Immature natural killer cell (primary cell): ENCODE measurements at regions not wholly inside any gene's neighbourhood (a gene's known extent, or its start where the extent isn't known, plus 50 kb on each side); places are given as distances from the start of the nearest gene placed in this dataset.

Experiments used
- DNase-seq, 3 donors: peaks; one replicate each; pipeline ENCODE4 v3.0.0; 2022; ENCODE audit warnings: mixed read lengths in 1 of 3
- H3K27ac Mint-ChIP-seq, 6 donors: one replicate each; pipeline ENCODE4 v1.8.0; 2020; ENCODE audit warnings: mixed read lengths in 6 of 6, mild to moderate bottlenecking in 5 of 6, inconsistent platforms in 4 of 6, moderate library complexity in 3 of 6
- H3K27me3 Mint-ChIP-seq, 3 donors: one replicate each; pipeline ENCODE4 v1.8.0; 2020 to 2021; ENCODE audit warnings: low read depth in 3 of 3, mild to moderate bottlenecking in 3 of 3, mixed read lengths in 3 of 3, moderate library complexity in 3 of 3, inconsistent platforms in 1 of 3
- H3K36me3 Mint-ChIP-seq, 3 donors: one replicate each; pipeline ENCODE4 v1.8.0; 2020; ENCODE audit warnings: mixed read lengths in 3 of 3, inconsistent platforms in 2 of 3, mild to moderate bottlenecking in 2 of 3
- H3K4me1 Mint-ChIP-seq, 2 donors: one replicate each; pipeline ENCODE4 v1.8.0; 2020; ENCODE audit warnings: inconsistent platforms in 2 of 2, mild to moderate bottlenecking in 2 of 2, mixed read lengths in 2 of 2, moderate library complexity in 1 of 2
- H3K4me3 Mint-ChIP-seq, 5 donors: one replicate each; pipeline ENCODE4 v1.8.0; 2020; ENCODE audit warnings: mild to moderate bottlenecking in 5 of 5, mixed read lengths in 5 of 5, inconsistent platforms in 3 of 5, moderate library complexity in 3 of 5
- H3K9me3 Mint-ChIP-seq, 6 donors: one replicate each; pipeline ENCODE4 v1.8.0; 2020; ENCODE audit warnings: mild to moderate bottlenecking in 6 of 6, mixed read lengths in 6 of 6, inconsistent platforms in 4 of 6, moderate library complexity in 3 of 6

DNA sequence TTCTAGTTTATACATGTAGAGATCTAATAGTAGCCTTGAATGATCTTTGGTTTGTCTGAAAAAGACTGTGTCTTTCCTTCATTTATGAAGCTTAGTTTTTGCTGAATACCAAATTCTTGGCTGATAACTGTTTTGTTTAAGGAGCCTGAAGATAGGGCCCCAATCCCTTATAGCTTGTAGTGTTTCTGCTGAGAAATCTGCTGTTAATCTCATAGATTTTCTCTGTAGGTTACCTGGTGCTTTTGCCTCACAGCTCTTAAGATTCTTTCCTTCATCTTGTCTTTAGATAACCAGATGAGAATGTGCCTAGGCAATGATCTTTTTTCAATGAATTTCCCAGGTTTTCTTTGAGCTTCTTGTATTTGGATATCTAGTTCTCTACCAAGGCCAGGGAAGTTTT lies 562.1 kb downstream of the XIRP2 start:
- no peak for DNase-seq

GRCh38 chr2:167440382-167440781 lies 552.1 kb downstream of the XIRP2 start:
- no peaks in the 10 kb centered on the region for H3K27me3 Mint-ChIP-seq
- peaks cover 2 to 18% (median 10%) of the 10 kb centered on the region in 6 donors for H3K9me3 Mint-ChIP-seq
- no peak overlapping the region for H3K27ac Mint-ChIP-seq
- no peaks in the 10 kb centered on the region for H3K36me3 Mint-ChIP-seq
- no peaks in the 10 kb centered on the region for H3K4me1 Mint-ChIP-seq
- no peak overlapping the region for H3K4me3 Mint-ChIP-seq
- DNase-seq = no peak

More for the DNA sequence above, 562.1 kb downstream of the XIRP2 start:
- Mint-ChIP-seq H3K4me1 (no peaks in the 10 kb centered on the region), H3K27ac (no peak overlapping the region), H3K9me3 (peaks cover 18 to 61% (median 32%) of the 10 kb centered on the region in 6 donors), H3K4me3 (no peak overlapping the region), H3K36me3 (peaks cover 5 to 7% (median 5%) of the 10 kb centered on the region in 3 donors), H3K27me3 (peaks cover 0 to 1% (median 0%) of the 10 kb centered on the region in 3 donors)

DNA sequence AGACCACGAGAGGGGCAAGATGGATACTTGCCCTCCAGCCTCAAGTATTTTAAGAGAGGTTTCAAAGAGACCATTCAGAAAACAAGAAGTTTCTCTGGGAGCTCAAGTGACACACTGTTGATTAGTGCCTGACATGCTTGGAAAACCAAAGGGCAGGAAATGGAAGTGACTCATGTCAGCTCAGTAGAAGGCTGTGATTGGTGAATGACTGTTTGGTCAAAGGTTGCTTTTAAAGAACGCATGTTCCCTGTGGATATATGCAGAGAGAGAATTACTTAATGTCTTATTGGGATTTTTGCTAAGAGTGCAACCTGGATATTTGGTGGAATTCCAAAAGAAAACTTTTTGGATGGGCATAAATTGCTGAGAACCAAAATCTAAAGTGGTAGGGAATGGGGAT lies 549.9 kb downstream of the XIRP2 start:
- H3K9me3 Mint-ChIP-seq = peaks cover 0 to 25% (median 4%) of the 10 kb centered on the region in 6 donors
- H3K4me1 Mint-ChIP-seq = no peaks in the 10 kb centered on the region
- no peak for DNase-seq
- H3K36me3 Mint-ChIP-seq = no peaks in the 10 kb centered on the region
- no peaks in the 10 kb centered on the region for H3K27me3 Mint-ChIP-seq
- H3K4me3 Mint-ChIP-seq = no peak overlapping the region
- no peak overlapping the region for H3K27ac Mint-ChIP-seq

DNA sequence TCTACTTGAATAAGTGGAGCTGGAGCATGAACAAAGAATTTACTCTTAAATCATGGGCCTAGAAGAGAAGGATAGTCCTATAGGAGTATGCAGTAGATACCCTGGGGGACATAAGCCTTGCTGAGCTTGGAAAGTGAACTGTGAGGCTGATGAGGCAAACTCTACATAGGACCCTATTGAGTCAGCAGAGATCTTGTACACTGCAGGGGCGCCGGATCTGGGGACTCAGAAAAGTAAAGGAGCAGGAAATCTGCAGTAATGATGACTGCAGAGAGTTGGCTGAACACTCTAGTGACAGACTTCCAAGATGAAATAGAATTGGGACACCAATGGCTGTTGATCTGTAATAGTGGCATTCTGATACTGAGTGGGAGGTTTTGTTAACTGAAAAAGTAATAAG lies 543.7 kb downstream of the XIRP2 start:
- Mint-ChIP-seq H3K9me3 (peaks cover 0 to 20% (median 1%) of the 10 kb centered on the region in 6 donors), H3K36me3 (no peaks in the 10 kb centered on the region), H3K27ac (no peak overlapping the region), H3K4me1 (no peaks in the 10 kb centered on the region), H3K27me3 (no peaks in the 10 kb centered on the region), H3K4me3 (no peak overlapping the region)
- no peak for DNase-seq

DNA sequence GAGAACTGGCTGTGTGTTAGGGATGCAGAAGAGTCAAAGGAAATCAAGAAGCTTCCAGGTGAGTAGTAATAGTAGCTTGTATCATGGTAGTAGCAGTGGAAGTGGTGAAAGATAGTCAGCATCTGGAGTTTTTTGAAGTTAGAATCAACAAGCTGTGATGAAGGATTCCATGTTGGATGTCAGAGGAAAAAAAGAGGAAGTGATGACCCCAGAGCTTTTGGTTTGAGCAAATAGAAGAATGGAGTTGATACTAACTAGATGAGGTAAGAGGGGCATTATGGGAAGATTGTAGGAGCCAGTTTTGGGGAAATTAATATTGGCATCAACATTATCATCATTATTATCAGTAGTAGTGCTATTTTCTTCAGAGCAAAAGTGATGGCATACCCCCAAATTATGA lies 542.2 kb downstream of the XIRP2 start:
- no peak for DNase-seq
- no peaks in the 10 kb centered on the region for H3K4me1 Mint-ChIP-seq
- H3K36me3 Mint-ChIP-seq = no peaks in the 10 kb centered on the region
- no peak overlapping the region for H3K4me3 Mint-ChIP-seq
- peaks cover 0 to 12% (median 0%) of the 10 kb centered on the region in 6 donors for H3K9me3 Mint-ChIP-seq
- H3K27ac Mint-ChIP-seq = no peak overlapping the region
- no peaks in the 10 kb centered on the region for H3K27me3 Mint-ChIP-seq

DNA sequence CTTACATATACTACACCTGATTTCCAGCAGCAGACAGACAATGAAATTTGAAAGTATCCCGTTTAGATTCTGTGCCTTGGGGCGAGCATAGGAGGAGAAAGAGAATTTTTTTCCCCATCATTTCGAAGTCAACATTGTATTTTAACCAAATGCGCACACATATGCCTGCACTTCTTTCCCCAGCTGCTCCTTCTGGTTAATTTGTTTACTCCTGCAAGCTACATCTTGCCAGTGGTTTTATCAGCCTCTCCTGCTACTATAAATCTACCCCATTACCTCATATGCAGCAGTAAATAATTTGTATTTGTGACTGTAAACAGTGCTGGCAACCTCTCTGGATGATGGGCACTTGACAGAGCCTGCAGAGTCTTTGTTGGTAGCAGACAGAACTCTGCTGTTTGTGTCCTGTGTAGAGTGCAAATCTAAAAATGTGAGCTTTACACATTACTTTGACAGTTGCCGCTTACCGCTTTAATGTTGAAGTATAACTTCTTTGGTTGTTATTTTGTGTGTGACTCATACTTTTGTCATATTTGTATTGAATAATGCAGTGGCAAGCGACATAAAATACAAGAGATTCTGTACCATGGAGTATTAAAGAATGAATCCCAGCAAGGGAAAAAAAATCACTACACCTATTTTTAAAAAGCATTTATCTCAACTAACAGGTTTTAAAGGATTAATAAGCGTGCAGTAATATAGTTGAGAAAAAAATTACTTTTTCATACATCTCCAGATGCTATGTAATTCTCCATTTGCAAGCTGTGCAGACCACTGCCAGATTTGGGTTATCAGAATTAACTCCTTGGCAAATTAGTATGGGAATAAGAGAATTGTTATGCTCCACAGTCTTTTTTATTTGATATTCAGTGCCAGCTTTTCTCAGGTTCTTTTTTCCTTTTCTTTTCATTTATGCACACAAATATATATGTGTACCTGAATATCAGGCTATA lies 536.8 kb downstream of the XIRP2 start:
- Mint-ChIP-seq H3K36me3 (no peaks in the 10 kb centered on the region), H3K27me3 (peaks cover 0 to 2% (median 0%) of the 10 kb centered on the region in 3 donors), H3K27ac (no peak overlapping the region)

DNA sequence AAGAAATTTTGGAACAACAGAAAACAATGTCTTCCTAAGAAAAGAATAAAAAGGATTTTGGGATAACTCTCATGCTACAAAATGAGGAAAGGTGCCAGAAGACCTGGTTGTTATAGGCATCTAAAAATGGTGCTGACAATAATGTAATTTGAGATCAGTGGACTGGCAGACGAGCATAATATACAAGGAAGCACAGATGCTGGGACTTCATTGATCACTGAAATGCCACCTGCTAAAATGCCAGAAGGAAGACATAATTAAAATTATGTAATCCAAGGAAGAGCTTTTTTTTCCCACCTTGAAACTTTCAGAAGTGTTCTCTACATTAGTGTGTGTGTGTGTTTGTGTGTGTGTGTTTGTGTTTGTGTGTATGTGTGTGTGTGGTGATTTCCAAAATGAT lies 535.9 kb downstream of the XIRP2 start:
- no peak for DNase-seq
- Mint-ChIP-seq H3K4me1 (no peaks in the 10 kb centered on the region), H3K9me3 (peaks cover 0 to 6% (median 0%) of the 10 kb centered on the region in 6 donors), H3K27me3 (peaks cover 0 to 2% (median 0%) of the 10 kb centered on the region in 3 donors), H3K4me3 (no peak overlapping the region), H3K27ac (no peak overlapping the region), H3K36me3 (no peaks in the 10 kb centered on the region)

More for the DNA sequence above, 536.8 kb downstream of the XIRP2 start:
- H3K4me1 Mint-ChIP-seq = no peaks in the 10 kb centered on the region
- H3K4me3 Mint-ChIP-seq = no peak overlapping the region
- no peak for DNase-seq
- H3K9me3 Mint-ChIP-seq = peaks cover 0 to 6% (median 0%) of the 10 kb centered on the region in 6 donors

GRCh38 chr2:167423731-167424130 lies 535.5 kb downstream of the XIRP2 start:
- no peak overlapping the region for H3K4me3 Mint-ChIP-seq

GRCh38 chr2:167420211-167420610 lies 531.9 kb downstream of the XIRP2 start:
- no peak overlapping the region for H3K4me3 Mint-ChIP-seq
- no peaks in the 10 kb centered on the region for H3K4me1 Mint-ChIP-seq
- H3K9me3 Mint-ChIP-seq = peaks cover 0 to 19% (median under 1%) of the 10 kb centered on the region in 6 donors
- peaks cover 0 to 4% (median 2%) of the 10 kb centered on the region in 3 donors for H3K27me3 Mint-ChIP-seq
- no peak for DNase-seq
- H3K27ac Mint-ChIP-seq = no peak overlapping the region
- H3K36me3 Mint-ChIP-seq = no peaks in the 10 kb centered on the region

More at GRCh38 chr2:167423731-167424130, 535.5 kb downstream of the XIRP2 start:
- Mint-ChIP-seq H3K27ac (no peak overlapping the region), H3K36me3 (no peaks in the 10 kb centered on the region), H3K9me3 (peaks cover 0 to 7% (median 0%) of the 10 kb centered on the region in 6 donors), H3K4me1 (no peaks in the 10 kb centered on the region), H3K27me3 (peaks cover 0 to 2% (median 0%) of the 10 kb centered on the region in 3 donors)
- no peak for DNase-seq

DNA sequence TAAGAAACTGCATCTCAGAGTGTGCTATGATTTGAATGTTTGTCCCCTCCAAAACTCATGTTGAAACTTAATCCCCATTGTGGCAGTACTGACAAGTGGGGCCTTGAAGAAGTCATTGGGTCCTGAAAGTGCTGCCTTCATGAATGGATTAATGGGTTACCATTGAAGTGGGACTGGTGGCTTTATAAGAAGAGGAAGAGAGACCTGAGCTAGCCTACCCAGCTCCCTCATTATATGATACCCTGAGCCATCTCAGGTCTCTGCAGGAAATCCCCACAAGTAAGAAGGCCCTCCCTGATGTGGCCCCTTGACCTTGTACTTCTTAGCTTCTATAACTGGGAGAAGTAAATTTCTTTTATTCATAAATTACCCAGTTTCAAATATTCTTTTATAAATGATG lies 526.8 kb downstream of the XIRP2 start:
- H3K27ac Mint-ChIP-seq = no peak overlapping the region
- H3K4me1 Mint-ChIP-seq = no peaks in the 10 kb centered on the region
- DNase-seq = no peak
- H3K9me3 Mint-ChIP-seq = peaks cover 0 to 21% (median 4%) of the 10 kb centered on the region in 6 donors
- H3K36me3 Mint-ChIP-seq = no peaks in the 10 kb centered on the region
- no peak overlapping the region for H3K4me3 Mint-ChIP-seq
- H3K27me3 Mint-ChIP-seq = peaks cover 0 to 4% (median 3%) of the 10 kb centered on the region in 3 donors

- no peak overlapping the region for H3K4me3 Mint-ChIP-seq
- no peak overlapping the region for H3K27ac Mint-ChIP-seq
- H3K9me3 Mint-ChIP-seq = peaks cover 0 to 35% (median 8%) of the 10 kb centered on the region in 6 donors
- no peak for DNase-seq
- no peaks in the 10 kb centered on the region for H3K4me1 Mint-ChIP-seq
- no peaks in the 10 kb centered on the region for H3K36me3 Mint-ChIP-seq
- H3K27me3 Mint-ChIP-seq = peaks cover 0 to 6% (median 3%) of the 10 kb centered on the region in 3 donors
Measured at GRCh38 chr2:167411367-167411766, 523.1 kb downstream of the XIRP2 start.

GRCh38 chr2:167406558-167406957 lies 518.3 kb downstream of the XIRP2 start:
- Mint-ChIP-seq H3K4me1 (no peaks in the 10 kb centered on the region), H3K36me3 (no peaks in the 10 kb centered on the region), H3K27me3 (peaks cover 0 to 2% (median 0%) of the 10 kb centered on the region in 3 donors), H3K27ac (no peak overlapping the region), H3K4me3 (no peak overlapping the region), H3K9me3 (peaks cover 2 to 31% (median 10%) of the 10 kb centered on the region in 6 donors)
- DNase-seq = no peak

DNA sequence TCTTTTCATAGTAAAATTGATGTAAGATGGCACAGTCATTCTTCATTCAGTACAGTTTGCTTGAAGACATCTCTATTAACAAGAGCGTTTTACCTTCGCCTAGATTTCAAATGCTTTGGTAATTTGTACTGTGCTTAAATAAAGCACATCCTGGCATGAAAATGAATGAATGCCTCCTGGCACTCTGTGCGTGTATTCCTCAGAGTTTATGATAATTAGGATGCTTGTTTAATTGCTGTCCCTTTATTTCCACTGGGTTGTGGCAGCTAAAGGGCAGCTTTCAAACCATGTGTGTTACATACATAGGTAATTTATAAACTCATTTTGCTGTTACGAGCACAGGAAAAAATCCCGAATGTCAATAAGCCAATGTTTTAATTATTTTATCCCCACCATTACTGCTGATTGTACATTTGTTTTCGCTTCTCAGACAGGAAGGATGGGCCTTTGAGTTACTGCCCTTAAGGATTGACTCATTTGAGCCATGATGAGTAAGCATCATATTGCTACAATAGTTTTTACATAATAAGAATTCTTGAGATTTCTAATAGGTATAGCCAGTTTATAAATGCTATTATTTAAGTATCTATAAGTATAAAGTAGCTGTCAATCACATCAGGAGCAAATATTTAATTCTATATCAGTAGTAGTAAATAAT lies 516.5 kb downstream of the XIRP2 start:
- Mint-ChIP-seq H3K27ac (no peak overlapping the region), H3K4me3 (no peak overlapping the region), H3K9me3 (peaks cover 4 to 30% (median 14%) of the 10 kb centered on the region in 6 donors), H3K36me3 (no peaks in the 10 kb centered on the region), H3K4me1 (no peaks in the 10 kb centered on the region), H3K27me3 (peaks cover 0 to 2% (median 0%) of the 10 kb centered on the region in 3 donors)
- no peak for DNase-seq

- no peak for DNase-seq
- Mint-ChIP-seq H3K4me3 (no peak overlapping the region), H3K4me1 (no peaks in the 10 kb centered on the region), H3K9me3 (peaks cover 4 to 17% (median 9%) of the 10 kb centered on the region in 6 donors), H3K27me3 (peaks cover 0 to 4% (median 0%) of the 10 kb centered on the region in 3 donors), H3K27ac (no peak overlapping the region), H3K36me3 (no peaks in the 10 kb centered on the region)
Measured at GRCh38 chr2:167401309-167401708, 513.0 kb downstream of the XIRP2 start.
